ENCODE measurements at regions not wholly inside any gene's neighbourhood (a gene's known extent, or its start where the extent isn't known, plus 50 kb on each side); places are given as distances from the start of the nearest gene placed in this dataset.

DNA sequence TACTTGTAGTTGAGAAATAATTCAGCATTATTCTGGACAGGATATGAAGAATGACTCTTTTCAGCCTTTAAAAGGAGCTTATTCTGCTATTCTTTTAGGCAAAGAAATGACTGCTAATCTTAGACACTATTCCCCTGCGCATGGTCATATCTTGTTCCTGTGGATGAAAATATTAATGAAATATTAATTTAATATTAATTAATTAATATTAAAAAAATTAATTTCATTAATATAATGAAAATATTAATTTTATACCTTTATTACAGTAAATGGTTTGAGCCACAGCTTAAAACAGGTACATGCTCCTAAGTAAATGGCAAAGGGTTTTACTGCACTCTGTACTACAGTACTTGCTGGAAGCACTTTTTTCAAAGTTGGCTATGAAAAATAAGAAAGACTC lies 890.1 kb upstream of the PIK3C3 start:
- H3K27me3 ChIP-seq (ENCODE audit: insufficient read depth, low read length), result no peaks in the 10 kb centered on the region
- H3K36me3 ChIP-seq (ENCODE audit: insufficient read depth, low read length), result no peaks in the 10 kb centered on the region
- H3F3A ChIP-seq (ENCODE audit: insufficient read depth, low read length), result no peaks in the 10 kb centered on the region
- H3K9me2 ChIP-seq (ENCODE audit: low read depth, low read length), result 0 out of 2 replicates have a peak, but pooled peaks cover 3% of the 10 kb centered on the region
- H3K9ac ChIP-seq (ENCODE audit: low read length), result no peak overlapping the region
- no peak overlapping the region for H3K4me3 ChIP-seq (ENCODE audit: low read depth, low read length, poor library complexity, severe bottlenecking)
- no peaks in the 10 kb centered on the region for H3K79me2 ChIP-seq (ENCODE audit: insufficient read depth, low read length)
- H2AFZ ChIP-seq (ENCODE audit: low read length), result no peak overlapping the region
- no peak overlapping the region for H3K27ac ChIP-seq (ENCODE audit: low read depth, low read length, poor library complexity, severe bottlenecking)
- no peaks in the 10 kb centered on the region for H4K20me1 ChIP-seq (ENCODE audit: insufficient read depth, low read length)
- TF ChIP-seq, protein P1, sequence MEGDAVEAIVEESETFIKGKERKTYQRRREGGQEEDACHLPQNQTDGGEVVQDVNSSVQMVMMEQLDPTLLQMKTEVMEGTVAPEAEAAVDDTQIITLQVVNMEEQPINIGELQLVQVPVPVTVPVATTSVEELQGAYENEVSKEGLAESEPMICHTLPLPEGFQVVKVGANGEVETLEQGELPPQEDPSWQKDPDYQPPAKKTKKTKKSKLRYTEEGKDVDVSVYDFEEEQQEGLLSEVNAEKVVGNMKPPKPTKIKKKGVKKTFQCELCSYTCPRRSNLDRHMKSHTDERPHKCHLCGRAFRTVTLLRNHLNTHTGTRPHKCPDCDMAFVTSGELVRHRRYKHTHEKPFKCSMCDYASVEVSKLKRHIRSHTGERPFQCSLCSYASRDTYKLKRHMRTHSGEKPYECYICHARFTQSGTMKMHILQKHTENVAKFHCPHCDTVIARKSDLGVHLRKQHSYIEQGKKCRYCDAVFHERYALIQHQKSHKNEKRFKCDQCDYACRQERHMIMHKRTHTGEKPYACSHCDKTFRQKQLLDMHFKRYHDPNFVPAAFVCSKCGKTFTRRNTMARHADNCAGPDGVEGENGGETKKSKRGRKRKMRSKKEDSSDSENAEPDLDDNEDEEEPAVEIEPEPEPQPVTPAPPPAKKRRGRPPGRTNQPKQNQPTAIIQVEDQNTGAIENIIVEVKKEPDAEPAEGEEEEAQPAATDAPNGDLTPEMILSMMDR (IDR thresholded peaks at IDR 0.05; ENCODE audit: low read length), result no peak
- TF ChIP-seq EZH2 (IDR thresholded peaks at IDR 0.05; ENCODE audit: borderline replicate concordance, low read length), result no peak
- no peaks in the 10 kb centered on the region for H3K9me3 ChIP-seq (ENCODE audit: low read length)
- no peak overlapping the region for H3K4me2 ChIP-seq (ENCODE audit: low read length)
- no peaks in the 10 kb centered on the region for H3K4me1 ChIP-seq (ENCODE audit: insufficient read depth, low read length, severe bottlenecking)

DNA sequence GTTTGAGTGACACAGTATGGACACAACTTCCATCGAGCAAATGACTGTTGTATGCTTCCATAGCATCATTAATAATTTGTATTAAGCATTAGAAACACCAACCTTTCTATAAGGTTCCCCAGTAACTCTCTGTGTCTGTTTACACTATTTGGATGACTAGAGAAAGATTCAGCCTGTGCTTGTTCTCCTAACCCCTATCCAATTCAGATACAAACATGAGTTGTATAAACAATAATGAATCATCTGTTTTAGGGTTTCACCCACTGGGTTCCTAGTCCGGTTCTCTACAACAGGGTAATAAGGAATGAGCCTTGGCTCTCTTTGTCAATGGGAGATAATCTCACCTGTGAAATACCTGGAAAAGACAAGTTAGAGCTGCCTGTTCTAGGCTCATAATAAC lies 894.1 kb upstream of the PIK3C3 start:
- Histone ChIP-seq H3K27me3 (ENCODE audit: insufficient read depth, low read length) (no peaks in the 10 kb centered on the region), H3K79me2 (ENCODE audit: insufficient read depth, low read length) (no peaks in the 10 kb centered on the region), H3K4me1 (ENCODE audit: insufficient read depth, low read length, severe bottlenecking) (no peaks in the 10 kb centered on the region), H3K9me3 (ENCODE audit: low read length) (no peaks in the 10 kb centered on the region), H3K27ac (ENCODE audit: low read depth, low read length, poor library complexity, severe bottlenecking) (no peak overlapping the region), H3K4me3 (ENCODE audit: low read depth, low read length, poor library complexity, severe bottlenecking) (no peak overlapping the region), H3K9me2 (ENCODE audit: low read depth, low read length) (0 out of 2 replicates have a peak, but pooled peaks cover 3% of the 10 kb centered on the region), H3K36me3 (ENCODE audit: insufficient read depth, low read length) (no peaks in the 10 kb centered on the region), H3K4me2 (ENCODE audit: low read length) (no peak overlapping the region), H4K20me1 (ENCODE audit: insufficient read depth, low read length) (no peaks in the 10 kb centered on the region), H3K9ac (ENCODE audit: low read length) (no peak overlapping the region), H3F3A (ENCODE audit: insufficient read depth, low read length) (no peaks in the 10 kb centered on the region), H2AFZ (ENCODE audit: low read length) (no peak overlapping the region)
- no peak for TF ChIP-seq EZH2 (IDR thresholded peaks at IDR 0.05; ENCODE audit: borderline replicate concordance, low read length)
- TF ChIP-seq, protein P1 (IDR thresholded peaks at IDR 0.05; ENCODE audit: low read length), result no peak

DNA sequence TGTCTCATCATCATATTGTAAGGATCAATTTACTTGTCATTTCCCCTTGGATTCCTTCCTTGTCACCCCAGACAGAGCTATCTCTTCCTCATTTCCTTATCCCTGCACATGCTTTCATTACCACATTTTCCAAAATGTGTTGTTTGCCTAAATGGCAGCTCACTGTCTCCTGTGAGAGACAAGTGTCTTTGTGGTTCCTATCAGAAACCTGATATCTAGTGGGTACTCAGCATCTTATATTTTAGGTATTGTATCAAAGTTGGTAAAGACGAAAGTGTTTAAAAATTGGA lies 896.0 kb upstream of the PIK3C3 start:
- no peak overlapping the region for H2AFZ ChIP-seq (ENCODE audit: low read length)
- TF ChIP-seq, protein P1 (IDR thresholded peaks at IDR 0.05; ENCODE audit: low read length), result no peak
- TF ChIP-seq EZH2 (IDR thresholded peaks at IDR 0.05; ENCODE audit: borderline replicate concordance, low read length), result no peak
- no peaks in the 10 kb centered on the region for H3F3A ChIP-seq (ENCODE audit: insufficient read depth, low read length)
- no peak overlapping the region for H3K9ac ChIP-seq (ENCODE audit: low read length)
- H3K27ac ChIP-seq (ENCODE audit: low read depth, low read length, poor library complexity, severe bottlenecking), result no peak overlapping the region
- H3K36me3 ChIP-seq (ENCODE audit: insufficient read depth, low read length), result no peaks in the 10 kb centered on the region
- H3K4me2 ChIP-seq (ENCODE audit: low read length), result no peak overlapping the region
- no peak overlapping the region for H3K4me3 ChIP-seq (ENCODE audit: low read depth, low read length, poor library complexity, severe bottlenecking)
- H4K20me1 ChIP-seq (ENCODE audit: insufficient read depth, low read length), result no peaks in the 10 kb centered on the region
- H3K9me2 ChIP-seq (ENCODE audit: low read depth, low read length), result no peaks in the 10 kb centered on the region
- no peaks in the 10 kb centered on the region for H3K4me1 ChIP-seq (ENCODE audit: insufficient read depth, low read length, severe bottlenecking)
- no peaks in the 10 kb centered on the region for H3K27me3 ChIP-seq (ENCODE audit: insufficient read depth, low read length)
- no peaks in the 10 kb centered on the region for H3K79me2 ChIP-seq (ENCODE audit: insufficient read depth, low read length)
- no peaks in the 10 kb centered on the region for H3K9me3 ChIP-seq (ENCODE audit: low read length)
